Adrenal gland (tissue), 5 donors: ENCODE measurements at regions not wholly inside any gene's neighbourhood (a gene's known extent, or its start where the extent isn't known, plus 50 kb on each side); places are given as distances from the start of the nearest gene placed in this dataset.

ENCODE experiments used
- POLR2A ChIP-seq, 2 donors: fragments of 450-650 bp; IDR thresholded peaks; one replicate each; pipeline ENCODE4 v1.6.1; 2017; ENCODE audit warnings: antibody characterized with exemption in 2 of 2, mild to moderate bottlenecking in 2 of 2, moderate library complexity in 1 of 2
- TF ChIP-seq, protein P1 (sequence below), 6 experiments: fragments of 450-650 bp in 4 of 6; fragments of 200-600 bp in 2 of 6; sonication (generic) in 1 of 6; IDR thresholded peaks; 1 replicate in 5 of 6; 2 replicates in 1 of 6; pipeline versions ENCODE4 v1.5.1 to v1.8.0; 2016 to 2021; ENCODE audit warnings: antibody characterized with exemption in 6 of 6, mild to moderate bottlenecking in 2 of 6, moderate library complexity in 1 of 6
- donor health status: DM: no; HTN: no; CAD: no.

DNA sequence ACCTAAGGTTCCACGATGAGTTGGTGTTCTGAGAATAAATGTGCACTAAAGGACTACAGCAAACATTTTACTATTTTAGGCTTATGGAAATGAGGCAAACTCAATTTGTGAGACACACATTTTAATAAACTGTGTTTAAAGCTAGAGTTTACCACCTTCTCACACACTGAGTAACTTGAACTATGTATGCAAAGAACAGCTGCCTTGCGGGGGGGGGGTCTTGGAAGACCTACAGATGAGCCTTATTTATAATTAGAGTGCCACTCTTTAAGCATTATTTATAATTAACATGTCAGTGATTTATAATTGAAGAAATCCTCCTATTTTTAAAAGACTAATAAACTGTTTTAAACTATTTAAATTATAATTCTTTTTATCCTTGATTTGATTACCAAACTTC is 300.4 kb downstream of the DLEU7 start:
- TF ChIP-seq, protein P1, sequence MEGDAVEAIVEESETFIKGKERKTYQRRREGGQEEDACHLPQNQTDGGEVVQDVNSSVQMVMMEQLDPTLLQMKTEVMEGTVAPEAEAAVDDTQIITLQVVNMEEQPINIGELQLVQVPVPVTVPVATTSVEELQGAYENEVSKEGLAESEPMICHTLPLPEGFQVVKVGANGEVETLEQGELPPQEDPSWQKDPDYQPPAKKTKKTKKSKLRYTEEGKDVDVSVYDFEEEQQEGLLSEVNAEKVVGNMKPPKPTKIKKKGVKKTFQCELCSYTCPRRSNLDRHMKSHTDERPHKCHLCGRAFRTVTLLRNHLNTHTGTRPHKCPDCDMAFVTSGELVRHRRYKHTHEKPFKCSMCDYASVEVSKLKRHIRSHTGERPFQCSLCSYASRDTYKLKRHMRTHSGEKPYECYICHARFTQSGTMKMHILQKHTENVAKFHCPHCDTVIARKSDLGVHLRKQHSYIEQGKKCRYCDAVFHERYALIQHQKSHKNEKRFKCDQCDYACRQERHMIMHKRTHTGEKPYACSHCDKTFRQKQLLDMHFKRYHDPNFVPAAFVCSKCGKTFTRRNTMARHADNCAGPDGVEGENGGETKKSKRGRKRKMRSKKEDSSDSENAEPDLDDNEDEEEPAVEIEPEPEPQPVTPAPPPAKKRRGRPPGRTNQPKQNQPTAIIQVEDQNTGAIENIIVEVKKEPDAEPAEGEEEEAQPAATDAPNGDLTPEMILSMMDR (IDR thresholded peaks at IDR 0.05) = no peak
- no peak for TF ChIP-seq POLR2A (IDR thresholded peaks at IDR 0.05)
